ENCODE measurements at regions not wholly inside any gene's neighbourhood (a gene's known extent, or its start where the extent isn't known, plus 50 kb on each side); places are given as distances from the start of the nearest gene placed in this dataset.

DNA sequence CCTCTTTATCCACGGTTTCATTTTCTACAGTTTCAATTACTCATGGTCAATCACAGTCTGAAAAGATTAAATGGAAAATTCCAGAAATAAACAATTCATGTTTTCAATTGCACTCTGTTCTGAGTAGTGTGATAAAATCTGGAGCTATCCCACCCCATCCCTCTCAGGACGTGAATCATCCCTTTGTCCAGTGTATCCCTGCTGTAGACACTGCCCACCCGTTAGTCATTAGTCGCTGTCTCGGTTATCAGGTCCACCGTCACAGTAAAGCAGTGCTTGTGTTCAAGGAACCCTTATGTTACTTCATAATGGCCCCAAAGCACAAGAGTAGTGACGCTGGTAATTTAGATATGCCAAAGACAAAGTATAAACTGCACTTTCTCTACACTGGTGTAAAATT is 141.0 kb upstream of the LMNTD1 start:
- Histone ChIP-seq H3K4me1 (ENCODE audit: control insufficient read depth, extremely low read depth, insufficient read depth, low read length) (peaks cover 5% of the 10 kb centered on the region), H4K20me1 (ENCODE audit: control insufficient read depth, extremely low read depth, insufficient read depth, low read length) (no peaks in the 10 kb centered on the region), H3K79me2 (ENCODE audit: control insufficient read depth, insufficient read depth, low read length) (no peaks in the 10 kb centered on the region), H3K9ac (ENCODE audit: control insufficient read depth, extremely low read depth, insufficient read depth, low read length) (no peak overlapping the region), H3K4me2 (ENCODE audit: control insufficient read depth, extremely low read depth, insufficient read depth, low read depth, low read length) (no peak overlapping the region), H3K27ac (ENCODE audit: control insufficient read depth, insufficient read depth, low read length) (no peak overlapping the region), H3K36me3 (ENCODE audit: control insufficient read depth in 2 of 2, extremely low read depth in 1 of 2, insufficient read depth in 2 of 2, low read length in 2 of 2) (no peaks in the 10 kb centered on the region), H3K9me3 (ENCODE audit: control insufficient read depth, low read depth, low read length) (no peaks in the 10 kb centered on the region), H3K9me1 (ENCODE audit: control insufficient read depth, extremely low read depth, insufficient read depth, low read length) (no peaks in the 10 kb centered on the region), H3K27me3 (ENCODE audit: control insufficient read depth, extremely low read depth, insufficient read depth, low read length) (no peaks in the 10 kb centered on the region), H2AFZ (ENCODE audit: control insufficient read depth, low read length) (no peak overlapping the region), H3K4me3 (ENCODE audit: control insufficient read depth in 2 of 3, extremely low read depth in 1 of 3, insufficient read depth in 2 of 3, low read depth in 1 of 3, low read length in 3 of 3) (no peak overlapping the region)
- DNase-seq (ENCODE audit: low read depth, low spot score) (no peak), FAIRE-seq (no peak)
- no peak for TF ChIP-seq EZH2 (IDR thresholded peaks at IDR 0.05; ENCODE audit: low read length)
- dilution Hi-C loops (cut with MboI; ENCODE audit: extremely low pct_ligation_motif_present, low sequenced_read_pairs): no loop called here

GRCh38 chr12:25695574-25695973 is 142.5 kb upstream of the LMNTD1 start:
- FAIRE-seq (no peak), DNase-seq (ENCODE audit: low read depth, low spot score) (no peak)
- no peak overlapping the region for H3K4me3 ChIP-seq (ENCODE audit: control insufficient read depth in 2 of 3, extremely low read depth in 1 of 3, insufficient read depth in 2 of 3, low read depth in 1 of 3, low read length in 3 of 3)
- no peaks in the 10 kb centered on the region for H3K4me1 ChIP-seq (ENCODE audit: control insufficient read depth, extremely low read depth, insufficient read depth, low read length)
- no peak for TF ChIP-seq EZH2 (IDR thresholded peaks at IDR 0.05; ENCODE audit: low read length)
- TF ChIP-seq, protein P1, sequence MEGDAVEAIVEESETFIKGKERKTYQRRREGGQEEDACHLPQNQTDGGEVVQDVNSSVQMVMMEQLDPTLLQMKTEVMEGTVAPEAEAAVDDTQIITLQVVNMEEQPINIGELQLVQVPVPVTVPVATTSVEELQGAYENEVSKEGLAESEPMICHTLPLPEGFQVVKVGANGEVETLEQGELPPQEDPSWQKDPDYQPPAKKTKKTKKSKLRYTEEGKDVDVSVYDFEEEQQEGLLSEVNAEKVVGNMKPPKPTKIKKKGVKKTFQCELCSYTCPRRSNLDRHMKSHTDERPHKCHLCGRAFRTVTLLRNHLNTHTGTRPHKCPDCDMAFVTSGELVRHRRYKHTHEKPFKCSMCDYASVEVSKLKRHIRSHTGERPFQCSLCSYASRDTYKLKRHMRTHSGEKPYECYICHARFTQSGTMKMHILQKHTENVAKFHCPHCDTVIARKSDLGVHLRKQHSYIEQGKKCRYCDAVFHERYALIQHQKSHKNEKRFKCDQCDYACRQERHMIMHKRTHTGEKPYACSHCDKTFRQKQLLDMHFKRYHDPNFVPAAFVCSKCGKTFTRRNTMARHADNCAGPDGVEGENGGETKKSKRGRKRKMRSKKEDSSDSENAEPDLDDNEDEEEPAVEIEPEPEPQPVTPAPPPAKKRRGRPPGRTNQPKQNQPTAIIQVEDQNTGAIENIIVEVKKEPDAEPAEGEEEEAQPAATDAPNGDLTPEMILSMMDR (optimal IDR thresholded peaks at IDR 0.05 in 1 of 3, IDR thresholded peaks at IDR 0.05 in 1 of 3, conservative IDR thresholded peaks at IDR 0.05 in 1 of 3; ENCODE audit: extremely low read depth in 1 of 3, insufficient read depth in 2 of 3, low read length in 3 of 3): no peak
- no peaks in the 10 kb centered on the region for H3K27me3 ChIP-seq (ENCODE audit: control insufficient read depth, extremely low read depth, insufficient read depth, low read length)
- H3K36me3 ChIP-seq (ENCODE audit: control insufficient read depth in 2 of 2, extremely low read depth in 1 of 2, insufficient read depth in 2 of 2, low read length in 2 of 2): no peaks in the 10 kb centered on the region
- no peaks in the 10 kb centered on the region for H3K9me1 ChIP-seq (ENCODE audit: control insufficient read depth, extremely low read depth, insufficient read depth, low read length)
- no peak overlapping the region for H3K4me2 ChIP-seq (ENCODE audit: control insufficient read depth, extremely low read depth, insufficient read depth, low read depth, low read length)
- no peaks in the 10 kb centered on the region for H4K20me1 ChIP-seq (ENCODE audit: control insufficient read depth, extremely low read depth, insufficient read depth, low read length)
- no peak overlapping the region for H2AFZ ChIP-seq (ENCODE audit: control insufficient read depth, low read length)
- no peaks in the 10 kb centered on the region for H3K9me3 ChIP-seq (ENCODE audit: control insufficient read depth, low read depth, low read length)
- H3K27ac ChIP-seq (ENCODE audit: control insufficient read depth, insufficient read depth, low read length): no peak overlapping the region
- H3K9ac ChIP-seq (ENCODE audit: control insufficient read depth, extremely low read depth, insufficient read depth, low read length): no peak overlapping the region
- dilution Hi-C loops (cut with MboI; ENCODE audit: extremely low pct_ligation_motif_present, low sequenced_read_pairs): no loop called here
- H3K79me2 ChIP-seq (ENCODE audit: control insufficient read depth, insufficient read depth, low read length): no peaks in the 10 kb centered on the region

- Histone ChIP-seq H3K27ac (ENCODE audit: control insufficient read depth, insufficient read depth, low read length) (no peak overlapping the region), H3K9ac (ENCODE audit: control insufficient read depth, extremely low read depth, insufficient read depth, low read length) (no peak overlapping the region), H3K4me1 (ENCODE audit: control insufficient read depth, extremely low read depth, insufficient read depth, low read length) (no peaks in the 10 kb centered on the region), H3K36me3 (ENCODE audit: control insufficient read depth in 2 of 2, extremely low read depth in 1 of 2, insufficient read depth in 2 of 2, low read length in 2 of 2) (no peaks in the 10 kb centered on the region), H3K9me3 (ENCODE audit: control insufficient read depth, low read depth, low read length) (no peaks in the 10 kb centered on the region), H3K4me2 (ENCODE audit: control insufficient read depth, extremely low read depth, insufficient read depth, low read depth, low read length) (no peak overlapping the region), H2AFZ (ENCODE audit: control insufficient read depth, low read length) (no peak overlapping the region), H3K9me1 (ENCODE audit: control insufficient read depth, extremely low read depth, insufficient read depth, low read length) (no peaks in the 10 kb centered on the region), H3K79me2 (ENCODE audit: control insufficient read depth, insufficient read depth, low read length) (no peaks in the 10 kb centered on the region), H3K27me3 (ENCODE audit: control insufficient read depth, extremely low read depth, insufficient read depth, low read length) (no peaks in the 10 kb centered on the region), H4K20me1 (ENCODE audit: control insufficient read depth, extremely low read depth, insufficient read depth, low read length) (no peaks in the 10 kb centered on the region), H3K4me3 (ENCODE audit: control insufficient read depth in 2 of 3, extremely low read depth in 1 of 3, insufficient read depth in 2 of 3, low read depth in 1 of 3, low read length in 3 of 3) (no peak overlapping the region)
- TF ChIP-seq, protein P1 (optimal IDR thresholded peaks at IDR 0.05 in 1 of 3, IDR thresholded peaks at IDR 0.05 in 1 of 3, conservative IDR thresholded peaks at IDR 0.05 in 1 of 3; ENCODE audit: extremely low read depth in 1 of 3, insufficient read depth in 2 of 3, low read length in 3 of 3): no peak
- no peak for TF ChIP-seq EZH2 (IDR thresholded peaks at IDR 0.05; ENCODE audit: low read length)
- dilution Hi-C loops (cut with MboI; ENCODE audit: extremely low pct_ligation_motif_present, low sequenced_read_pairs): no loop called here
- DNase-seq (ENCODE audit: low read depth, low spot score) (no peak), FAIRE-seq (no peak)
These were observed 145.7 kb upstream of the LMNTD1 start for GRCh38 chr12:25698772-25699171.
